Naive thymus-derived CD4-positive, alpha-beta T cell (primary cell): ENCODE measurements at regions not wholly inside any gene's neighbourhood (a gene's known extent, or its start where the extent isn't known, plus 50 kb on each side); places are given as distances from the start of the nearest gene placed in this dataset.

Experiments
- ATAC-seq: fragments of 150-1000 bp; cut with Tn5 transposase; 2 replicates; pipeline ENCODE4 v1.10.0; 2021; ENCODE audit warnings: mild to moderate bottlenecking, moderate library complexity
- CTCF ChIA-PET: fragments of 350-600 bp; sonication (Branson Sonifier 250); formaldehyde crosslinking; loops from one replicate; lab custom pipeline; 2021; ENCODE audit warnings: antibody characterized with exemption; lab: Charles Lee
- POLR2A ChIA-PET: fragments of 350-600 bp; sonication (Branson Sonifier 250); formaldehyde crosslinking; loops from one replicate; lab custom pipeline; 2021; ENCODE audit warnings: antibody characterized with exemption, inconsistent platforms; lab: Charles Lee
- DNase-seq, 9 donors: peaks; one replicate each; pipeline versions ENCODE4 v3.0.0 to v3.0.0-alpha.2; 2020 to 2022; ENCODE audit warnings: mixed read lengths in 1 of 9
- H3K27ac ChIP-seq: one replicate; pipeline ENCODE4 v1.7.0; 2013; ENCODE audit warnings: mild to moderate bottlenecking, low read depth, low read length, moderate library complexity
- H3K27me3 ChIP-seq, 2 donors: one replicate each; pipeline ENCODE4 v1.7.0; 2013; ENCODE audit warnings: low read length in 2 of 2, mild to moderate bottlenecking in 2 of 2, moderate library complexity in 2 of 2; ENCODE audit not compliant: control insufficient read depth in 2 of 2, insufficient read depth in 2 of 2
- H3K36me3 ChIP-seq, 3 experiments: 1 replicate in 2 of 3; 2 replicates in 1 of 3; pipeline ENCODE4 v1.7.0; 2013; ENCODE audit warnings: low read length in 3 of 3, mild to moderate bottlenecking in 3 of 3, moderate library complexity in 1 of 3; ENCODE audit not compliant: insufficient read depth in 3 of 3, control insufficient read depth in 2 of 3
- H3K4me1 ChIP-seq, 2 donors: one replicate each; pipeline ENCODE4 v1.7.0; 2013; ENCODE audit warnings: low read length in 2 of 2, mild to moderate bottlenecking in 2 of 2, moderate library complexity in 1 of 2; ENCODE audit not compliant: control insufficient read depth in 2 of 2, insufficient read depth in 2 of 2
- H3K4me3 ChIP-seq: 2 replicates; pipeline ENCODE4 v1.7.0; 2013; ENCODE audit warnings: mild to moderate bottlenecking, low read length
- H3K9me3 ChIP-seq, 3 experiments: 1 replicate in 2 of 3; 2 replicates in 1 of 3; pipeline ENCODE4 v1.7.0; 2013; ENCODE audit warnings: low read length in 3 of 3; ENCODE audit not compliant: control insufficient read depth in 2 of 3
- H3K27ac Mint-ChIP-seq, 9 donors: one replicate each; pipeline ENCODE4 v1.8.0; 2020 to 2022; ENCODE audit warnings: mixed read lengths in 9 of 9, mild to moderate bottlenecking in 8 of 9, moderate library complexity in 5 of 9, inconsistent platforms in 2 of 9
- H3K27me3 Mint-ChIP-seq, 5 donors: one replicate each; pipeline ENCODE4 v1.8.0; 2021 to 2022; ENCODE audit warnings: mixed read lengths in 5 of 5, mild to moderate bottlenecking in 1 of 5
- H3K36me3 Mint-ChIP-seq, 5 donors: one replicate each; pipeline ENCODE4 v1.8.0; 2020 to 2022; ENCODE audit warnings: mixed read lengths in 5 of 5, mild to moderate bottlenecking in 3 of 5, inconsistent platforms in 1 of 5
- H3K4me1 Mint-ChIP-seq, 7 donors: one replicate each; pipeline ENCODE4 v1.8.0; 2020 to 2022; ENCODE audit warnings: mixed read lengths in 7 of 7, mild to moderate bottlenecking in 3 of 7, inconsistent platforms in 1 of 7
- H3K4me3 Mint-ChIP-seq, 10 donors: one replicate each; pipeline ENCODE4 v1.8.0; 2020 to 2022; ENCODE audit warnings: mild to moderate bottlenecking in 10 of 10, mixed read lengths in 10 of 10, moderate library complexity in 6 of 10, inconsistent platforms in 2 of 10
- H3K9me3 Mint-ChIP-seq, 11 donors: one replicate each; pipeline ENCODE4 v1.8.0; 2020 to 2022; ENCODE audit warnings: mixed read lengths in 11 of 11, mild to moderate bottlenecking in 4 of 11, inconsistent platforms in 1 of 11, moderate library complexity in 1 of 11
- intact Hi-C, 2 donors: fragments of 100-400 bp; cut with micrococcal nuclease; formaldehyde crosslinking; loops; one replicate each; pipeline ENCODE4 v1.15.1; 2023

GRCh38 chr4:30904588-30904987 is 184.4 kb downstream of the PCDH7 start:
- Histone ChIP-seq H3K27me3 (no peaks in the 10 kb centered on the region), H3K27ac (no peak overlapping the region), H3K36me3 (no peaks in the 10 kb centered on the region), H3K4me1 (no peaks in the 10 kb centered on the region), H3K4me3 (no peak overlapping the region), H3K9me3 (no peaks in the 10 kb centered on the region)
- ChIA-PET CTCF (no interaction called here), POLR2A (no interaction called here)
- no peak overlapping the region for H3K27ac Mint-ChIP-seq
- no peak overlapping the region for H3K4me3 Mint-ChIP-seq
- intact Hi-C loops = no loop called here
- peaks cover 0 to 4% (median 0%) of the 10 kb centered on the region in 5 donors for H3K36me3 Mint-ChIP-seq
- no peak for ATAC-seq
- no peaks in the 10 kb centered on the region for H3K4me1 Mint-ChIP-seq
- peaks cover 0 to 20% (median 4%) of the 10 kb centered on the region in 11 donors for H3K9me3 Mint-ChIP-seq
- no peak for DNase-seq
- no peaks in the 10 kb centered on the region for H3K27me3 Mint-ChIP-seq

GRCh38 chr4:30912098-30912714 is 192.0 kb downstream of the PCDH7 start:
- no peaks in the 10 kb centered on the region for H3K4me1 Mint-ChIP-seq
- no peak for DNase-seq
- ATAC-seq = no peak
- Histone ChIP-seq H3K27me3 (no peaks in the 10 kb centered on the region), H3K4me1 (no peaks in the 10 kb centered on the region), H3K27ac (no peak overlapping the region), H3K9me3 (no peaks in the 10 kb centered on the region), H3K36me3 (no peaks in the 10 kb centered on the region), H3K4me3 (no peak overlapping the region)
- H3K9me3 Mint-ChIP-seq = peaks cover 0 to 21% (median 8%) of the 10 kb centered on the region in 11 donors
- CTCF ChIA-PET = no interaction called here
- POLR2A ChIA-PET = no interaction called here
- no peaks in the 10 kb centered on the region for H3K36me3 Mint-ChIP-seq
- H3K27ac Mint-ChIP-seq = no peak overlapping the region
- no peak overlapping the region for H3K4me3 Mint-ChIP-seq
- H3K27me3 Mint-ChIP-seq = no peaks in the 10 kb centered on the region
- intact Hi-C loops = no loop called here

GRCh38 chr4:30916337-30917274 is 196.4 kb downstream of the PCDH7 start:
- no peaks in the 10 kb centered on the region for H3K36me3 Mint-ChIP-seq
- peaks cover 0 to 18% (median 5%) of the 10 kb centered on the region in 11 donors for H3K9me3 Mint-ChIP-seq
- Histone ChIP-seq H3K4me1 (no peaks in the 10 kb centered on the region), H3K27me3 (no peaks in the 10 kb centered on the region), H3K9me3 (no peaks in the 10 kb centered on the region), H3K27ac (no peak overlapping the region), H3K36me3 (no peaks in the 10 kb centered on the region), H3K4me3 (no peak overlapping the region)
- H3K4me3 Mint-ChIP-seq = no peak overlapping the region
- CTCF ChIA-PET = no interaction called here
- no peak for ATAC-seq
- DNase-seq = no peak
- H3K27me3 Mint-ChIP-seq = no peaks in the 10 kb centered on the region
- H3K27ac Mint-ChIP-seq = no peak overlapping the region
- no peaks in the 10 kb centered on the region for H3K4me1 Mint-ChIP-seq
- POLR2A ChIA-PET = no interaction called here
- intact Hi-C loops = no loop called here

- Histone ChIP-seq H3K27ac (no peak overlapping the region), H3K4me1 (no peaks in the 10 kb centered on the region), H3K4me3 (no peak overlapping the region), H3K9me3 (no peaks in the 10 kb centered on the region), H3K27me3 (no peaks in the 10 kb centered on the region), H3K36me3 (no peaks in the 10 kb centered on the region)
- H3K4me1 Mint-ChIP-seq = no peaks in the 10 kb centered on the region
- intact Hi-C loops = no loop called here
- ChIA-PET CTCF (no interaction called here), POLR2A (no interaction called here)
- no peak overlapping the region for H3K27ac Mint-ChIP-seq
- no peaks in the 10 kb centered on the region for H3K27me3 Mint-ChIP-seq
- H3K36me3 Mint-ChIP-seq = no peaks in the 10 kb centered on the region
- H3K4me3 Mint-ChIP-seq = no peak overlapping the region
- DNase-seq (no peak), ATAC-seq (no peak)
- peaks cover 0 to 14% (median 5%) of the 10 kb centered on the region in 11 donors for H3K9me3 Mint-ChIP-seq
These were observed 197.8 kb downstream of the PCDH7 start for GRCh38 chr4:30917946-30918345.

- no peaks in the 10 kb centered on the region for H3K4me1 Mint-ChIP-seq
- Histone ChIP-seq H3K27ac (no peak overlapping the region), H3K27me3 (no peaks in the 10 kb centered on the region), H3K36me3 (no peaks in the 10 kb centered on the region), H3K4me1 (no peaks in the 10 kb centered on the region), H3K4me3 (no peak overlapping the region), H3K9me3 (no peaks in the 10 kb centered on the region)
- peaks cover 0 to 14% (median 3%) of the 10 kb centered on the region in 11 donors for H3K9me3 Mint-ChIP-seq
- no peak overlapping the region for H3K4me3 Mint-ChIP-seq
- POLR2A ChIA-PET = no interaction called here
- H3K27ac Mint-ChIP-seq = no peak overlapping the region
- ATAC-seq = no peak
- intact Hi-C loops = no loop called here
- DNase-seq = no peak
- no peaks in the 10 kb centered on the region for H3K27me3 Mint-ChIP-seq
- CTCF ChIA-PET = no interaction called here
- no peaks in the 10 kb centered on the region for H3K36me3 Mint-ChIP-seq
These were observed 199.3 kb downstream of the PCDH7 start for GRCh38 chr4:30919458-30919857.

- Mint-ChIP-seq H3K36me3 (no peaks in the 10 kb centered on the region), H3K9me3 (peaks cover 0 to 16% (median 3%) of the 10 kb centered on the region in 11 donors), H3K4me1 (no peaks in the 10 kb centered on the region), H3K27ac (no peak overlapping the region), H3K27me3 (no peaks in the 10 kb centered on the region), H3K4me3 (peak overlapping the region in 1 of 10 donors; percentile 44)
- no peak overlapping the region for H3K4me3 ChIP-seq
- H3K27ac ChIP-seq = no peak overlapping the region
- no peak for DNase-seq
- no peaks in the 10 kb centered on the region for H3K9me3 ChIP-seq
- no peaks in the 10 kb centered on the region for H3K4me1 ChIP-seq
- CTCF ChIA-PET = no interaction called here
- H3K36me3 ChIP-seq = no peaks in the 10 kb centered on the region
- ATAC-seq = no peak
- intact Hi-C loops = no loop called here
- POLR2A ChIA-PET = interaction anchor here (0.6 kb wide), 1 partner anchor 88 kb away, joined by 3 read pairs; no protein-coding TSS in a partner anchor
- H3K27me3 ChIP-seq = no peaks in the 10 kb centered on the region
These were observed 199.9 kb downstream of the PCDH7 start for GRCh38 chr4:30920043-30920442.
